IPS-20b (cell line): ENCODE measurements at regions not wholly inside any gene's neighbourhood (a gene's known extent, or its start where the extent isn't known, plus 50 kb on each side); places are given as distances from the start of the nearest gene placed in this dataset.

ENCODE experiments used
- H3K27ac ChIP-seq: one replicate; pipeline ENCODE4 v1.5.1; 2013; ENCODE audit warnings: low read length
- H3K27me3 ChIP-seq: 2 replicates; pipeline ENCODE4 v1.6.1; 2013; ENCODE audit warnings: mild to moderate bottlenecking, low read length, inconsistent platforms; ENCODE audit not compliant: insufficient read depth
- H3K36me3 ChIP-seq: 2 replicates; pipeline ENCODE4 v1.6.1; 2013; ENCODE audit warnings: low read depth, mild to moderate bottlenecking, inconsistent platforms, low read length, moderate library complexity; ENCODE audit not compliant: insufficient read depth
- H3K4me1 ChIP-seq: 2 replicates; pipeline ENCODE4 v1.6.1; 2013; ENCODE audit warnings: mild to moderate bottlenecking, control low read depth, inconsistent platforms, low read length, moderate library complexity; ENCODE audit not compliant: insufficient read depth
- H3K4me3 ChIP-seq: 2 replicates; pipeline ENCODE4 v1.5.1; 2013; ENCODE audit warnings: mild to moderate bottlenecking, low read length, inconsistent platforms
- H3K9ac ChIP-seq: 2 replicates; pipeline ENCODE4 v1.6.1; 2013; ENCODE audit warnings: low read depth, mild to moderate bottlenecking, inconsistent platforms, low read length, moderate library complexity
- H3K9me3 ChIP-seq: 2 replicates; pipeline ENCODE4 v1.6.1; 2013; ENCODE audit warnings: mild to moderate bottlenecking, low read depth, low read length, inconsistent platforms; ENCODE audit not compliant: insufficient read depth

DNA sequence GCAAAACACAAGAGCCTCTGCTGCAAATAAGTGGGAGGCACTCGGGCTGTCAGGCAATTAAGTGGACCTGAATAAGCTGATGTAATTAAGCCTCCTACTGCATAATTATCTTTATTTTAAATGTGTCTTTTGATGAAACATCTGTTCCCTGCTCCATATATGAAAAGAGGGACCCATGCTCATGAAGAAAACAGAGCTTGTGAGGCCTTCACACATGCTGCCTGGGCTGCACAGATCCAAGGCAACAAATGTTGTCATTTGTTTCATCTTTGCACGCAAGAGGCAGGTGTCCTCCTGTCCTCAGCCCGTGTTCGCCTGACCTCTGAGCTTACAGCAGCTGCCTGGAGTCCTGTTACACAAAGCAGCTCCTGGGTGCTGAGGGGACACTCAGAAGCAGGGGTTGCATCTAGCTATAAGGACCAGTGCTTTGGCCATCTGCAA, 381.1 kb downstream of the ZNF608 start:
- no peak overlapping the region for H3K9ac ChIP-seq
- H3K36me3 ChIP-seq: no peaks in the 10 kb centered on the region
- no peaks in the 10 kb centered on the region for H3K27me3 ChIP-seq
- no peaks in the 10 kb centered on the region for H3K9me3 ChIP-seq
- H3K4me3 ChIP-seq: no peak overlapping the region
- H3K4me1 ChIP-seq: no peaks in the 10 kb centered on the region
- no peak overlapping the region for H3K27ac ChIP-seq

DNA sequence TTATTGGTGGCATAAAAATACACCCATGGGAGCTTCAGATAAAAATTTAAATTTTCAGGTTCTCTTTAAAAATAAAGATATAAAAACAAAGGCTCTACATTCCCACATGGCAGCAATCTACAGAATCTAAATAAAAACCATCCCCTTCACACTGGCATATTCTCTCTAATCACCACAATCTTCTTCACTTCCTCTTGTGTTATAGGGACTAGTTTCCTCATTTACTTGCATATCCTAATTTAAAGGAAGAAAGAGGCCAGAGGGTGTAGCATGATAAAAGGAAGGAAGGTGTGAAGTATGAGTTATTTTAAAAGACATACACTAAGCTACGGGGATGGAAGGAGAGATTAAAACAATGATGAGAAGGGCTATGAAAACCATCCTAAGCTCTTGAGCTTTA, 390.5 kb downstream of the ZNF608 start:
- H3K27ac ChIP-seq: no peak overlapping the region
- no peaks in the 10 kb centered on the region for H3K9me3 ChIP-seq
- no peaks in the 10 kb centered on the region for H3K4me1 ChIP-seq
- no peaks in the 10 kb centered on the region for H3K36me3 ChIP-seq
- H3K27me3 ChIP-seq: no peaks in the 10 kb centered on the region
- H3K9ac ChIP-seq: no peak overlapping the region
- H3K4me3 ChIP-seq: no peak overlapping the region

DNA sequence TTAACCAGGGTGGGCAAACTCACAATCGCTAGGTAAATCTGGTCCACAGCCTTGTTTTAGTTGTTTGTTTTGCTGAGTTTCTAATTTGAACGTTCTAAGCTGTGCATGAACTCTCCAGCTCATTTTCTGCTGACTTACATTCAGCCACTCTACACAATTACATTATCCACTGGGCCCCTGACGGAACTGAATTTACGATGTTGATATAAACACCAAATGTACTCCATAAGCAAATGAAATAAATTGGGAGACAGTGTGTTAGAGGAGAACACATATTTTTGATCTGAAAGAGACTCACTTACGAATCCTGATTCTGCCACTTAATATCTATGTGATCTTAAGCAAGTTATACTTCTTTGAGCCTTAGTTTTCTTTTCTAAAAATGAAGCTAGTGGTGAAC, 393.4 kb downstream of the ZNF608 start:
- no peak overlapping the region for H3K4me3 ChIP-seq

DNA sequence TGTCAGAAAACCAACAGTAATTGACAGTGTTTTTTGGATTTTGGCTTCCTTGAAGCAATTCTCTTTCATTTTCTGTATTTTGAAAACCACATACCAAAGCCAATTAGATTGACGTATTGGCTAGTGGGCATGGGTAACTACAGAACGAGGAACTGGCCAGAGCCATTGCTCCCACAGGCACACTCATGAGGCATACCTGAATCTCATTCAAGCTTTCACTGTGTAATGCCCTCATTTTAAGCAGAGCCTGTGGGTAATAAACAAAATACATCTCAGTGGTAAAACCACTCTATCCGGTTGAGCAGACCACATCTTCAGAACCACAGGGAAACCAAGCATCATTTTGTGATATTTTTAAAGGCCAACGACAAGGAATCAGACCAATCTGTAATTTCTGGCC, 394.1 kb downstream of the ZNF608 start:
- no peaks in the 10 kb centered on the region for H3K4me1 ChIP-seq
- H3K4me3 ChIP-seq: no peak overlapping the region
- H3K27ac ChIP-seq: no peak overlapping the region
- no peaks in the 10 kb centered on the region for H3K9me3 ChIP-seq
- no peak overlapping the region for H3K9ac ChIP-seq
- H3K27me3 ChIP-seq: no peaks in the 10 kb centered on the region
- no peaks in the 10 kb centered on the region for H3K36me3 ChIP-seq

More for the DNA sequence above, 393.4 kb downstream of the ZNF608 start:
- Histone ChIP-seq H3K9me3 (no peaks in the 10 kb centered on the region), H3K36me3 (no peaks in the 10 kb centered on the region), H3K27me3 (no peaks in the 10 kb centered on the region), H3K27ac (no peak overlapping the region), H3K9ac (no peak overlapping the region), H3K4me1 (no peaks in the 10 kb centered on the region)

DNA sequence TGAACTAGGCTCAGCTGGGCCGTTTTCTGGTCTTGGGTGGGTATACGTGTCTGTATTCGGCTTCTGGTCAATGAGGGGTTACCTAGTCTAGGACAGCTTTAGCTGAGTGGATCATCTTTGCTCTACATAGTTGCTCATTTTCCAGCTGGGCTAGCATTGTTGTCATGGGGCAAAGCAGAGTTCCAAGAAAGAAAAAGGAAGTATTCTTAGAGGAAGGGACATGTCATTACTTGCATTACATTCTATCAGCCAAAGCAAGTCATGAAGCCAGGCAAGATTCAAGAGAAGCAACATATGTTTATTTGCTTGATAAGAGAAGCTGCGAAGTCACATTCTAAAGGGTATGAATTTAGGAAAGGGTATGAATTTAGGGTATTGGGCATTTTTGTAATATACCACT, 396.5 kb downstream of the ZNF608 start:
- no peaks in the 10 kb centered on the region for H3K9me3 ChIP-seq

DNA sequence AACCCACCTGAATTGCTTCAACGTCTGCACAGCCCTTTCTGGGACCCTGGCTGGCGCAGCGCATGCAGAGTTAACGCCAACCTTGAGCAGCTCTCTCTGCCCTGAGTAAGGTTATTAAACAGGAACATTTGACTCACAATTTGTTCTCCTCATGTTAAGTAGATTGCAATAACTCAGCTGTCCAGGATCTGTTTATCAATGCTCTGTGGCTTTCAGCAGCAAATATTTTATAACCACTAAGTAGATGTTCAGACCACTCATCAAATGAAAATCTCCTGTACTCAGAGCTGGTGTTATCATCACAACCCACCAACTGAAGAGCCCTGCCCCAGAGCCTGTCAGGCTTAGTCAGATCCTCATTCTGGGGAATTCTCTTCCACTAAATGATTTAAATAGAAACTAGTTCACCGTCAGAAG, 403.0 kb downstream of the ZNF608 start:
- Histone ChIP-seq H3K9ac (no peak overlapping the region), H3K4me1 (peaks cover 3% of the 10 kb centered on the region; the same call in 1 of the 2 replicates), H3K9me3 (no peaks in the 10 kb centered on the region), H3K36me3 (no peaks in the 10 kb centered on the region), H3K4me3 (no peak overlapping the region), H3K27me3 (no peaks in the 10 kb centered on the region), H3K27ac (no peak overlapping the region)

More for the DNA sequence above, 396.5 kb downstream of the ZNF608 start:
- H3K27ac ChIP-seq: no peak overlapping the region
- H3K9ac ChIP-seq: no peak overlapping the region
- no peak overlapping the region for H3K4me3 ChIP-seq
- H3K4me1 ChIP-seq: peaks cover 3% of the 10 kb centered on the region; the same call in 1 of the 2 replicates
- H3K27me3 ChIP-seq: no peaks in the 10 kb centered on the region
- H3K36me3 ChIP-seq: no peaks in the 10 kb centered on the region

DNA sequence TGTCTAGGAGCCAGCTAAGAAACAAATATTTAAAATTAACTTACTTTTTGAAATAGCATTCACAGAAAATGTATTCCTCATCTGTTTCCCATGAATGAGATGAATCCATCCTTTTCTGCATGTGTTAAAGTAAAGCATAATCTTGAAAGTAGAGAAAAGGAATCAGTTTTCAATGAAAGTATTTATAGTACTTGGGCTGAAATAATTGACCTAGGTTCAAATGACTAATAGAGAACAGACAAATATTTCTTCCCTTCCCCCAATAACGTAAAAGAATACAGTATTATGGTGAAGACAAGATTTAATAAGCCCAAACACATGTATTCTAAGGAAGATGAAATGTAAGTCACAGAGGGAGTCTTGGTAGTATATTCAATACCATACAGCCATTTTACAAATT, 403.5 kb downstream of the ZNF608 start:
- Histone ChIP-seq H3K36me3 (no peaks in the 10 kb centered on the region), H3K27ac (no peak overlapping the region), H3K9ac (no peak overlapping the region), H3K9me3 (no peaks in the 10 kb centered on the region), H3K4me3 (no peak overlapping the region), H3K27me3 (no peaks in the 10 kb centered on the region), H3K4me1 (peaks cover 3% of the 10 kb centered on the region; the same call in 1 of the 2 replicates)

DNA sequence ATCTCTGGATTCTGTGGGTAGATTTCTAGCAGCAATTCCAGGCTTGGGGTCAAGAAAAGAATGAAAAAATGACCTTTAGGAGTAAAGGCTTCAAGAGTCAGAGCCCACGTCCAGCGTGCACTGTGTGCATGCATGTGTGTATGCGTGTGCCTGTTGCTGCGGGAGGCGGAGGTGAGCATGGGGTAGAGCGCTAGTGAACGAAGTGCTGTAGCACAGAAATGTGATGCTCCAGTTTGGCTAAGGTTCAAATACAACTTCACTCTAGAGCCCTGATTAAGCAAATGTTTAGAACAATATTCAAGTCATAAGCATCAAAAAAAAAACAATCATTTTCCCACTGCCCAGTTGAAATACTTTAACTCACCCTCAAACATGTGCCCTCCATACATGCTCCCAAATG, 403.9 kb downstream of the ZNF608 start:
- no peaks in the 10 kb centered on the region for H3K9me3 ChIP-seq
- H3K27me3 ChIP-seq: no peaks in the 10 kb centered on the region
- no peaks in the 10 kb centered on the region for H3K36me3 ChIP-seq
- peaks cover 3% of the 10 kb centered on the region; the same call in 1 of the 2 replicates for H3K4me1 ChIP-seq
- H3K4me3 ChIP-seq: no peak overlapping the region
- H3K27ac ChIP-seq: no peak overlapping the region
- no peak overlapping the region for H3K9ac ChIP-seq

DNA sequence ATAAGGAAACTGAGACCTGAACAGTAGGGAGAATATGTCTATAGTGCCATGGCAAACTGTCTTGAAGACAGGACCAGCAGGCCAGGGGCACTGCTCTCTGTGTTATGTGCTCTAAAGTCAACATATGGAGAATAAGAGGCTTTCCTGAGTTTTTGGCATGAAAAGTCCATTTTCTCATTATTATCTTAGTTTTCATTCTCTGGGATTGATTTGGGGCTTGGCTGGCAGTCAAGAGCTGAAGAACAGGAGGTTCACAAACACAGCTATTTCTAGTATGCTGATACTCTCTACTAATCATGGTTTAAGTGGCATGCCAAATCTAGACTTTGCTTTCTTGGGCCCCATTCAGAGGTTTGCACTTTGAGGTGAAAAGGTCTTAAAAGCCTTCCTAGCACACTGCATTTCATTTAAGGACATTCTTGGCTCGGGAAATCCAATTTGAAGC, 404.4 kb downstream of the ZNF608 start:
- no peaks in the 10 kb centered on the region for H3K27me3 ChIP-seq
- H3K4me1 ChIP-seq: peaks cover 3% of the 10 kb centered on the region; the same call in 1 of the 2 replicates
- no peak overlapping the region for H3K9ac ChIP-seq
- no peaks in the 10 kb centered on the region for H3K9me3 ChIP-seq
- no peaks in the 10 kb centered on the region for H3K36me3 ChIP-seq
- no peak overlapping the region for H3K27ac ChIP-seq
- H3K4me3 ChIP-seq: no peak overlapping the region

DNA sequence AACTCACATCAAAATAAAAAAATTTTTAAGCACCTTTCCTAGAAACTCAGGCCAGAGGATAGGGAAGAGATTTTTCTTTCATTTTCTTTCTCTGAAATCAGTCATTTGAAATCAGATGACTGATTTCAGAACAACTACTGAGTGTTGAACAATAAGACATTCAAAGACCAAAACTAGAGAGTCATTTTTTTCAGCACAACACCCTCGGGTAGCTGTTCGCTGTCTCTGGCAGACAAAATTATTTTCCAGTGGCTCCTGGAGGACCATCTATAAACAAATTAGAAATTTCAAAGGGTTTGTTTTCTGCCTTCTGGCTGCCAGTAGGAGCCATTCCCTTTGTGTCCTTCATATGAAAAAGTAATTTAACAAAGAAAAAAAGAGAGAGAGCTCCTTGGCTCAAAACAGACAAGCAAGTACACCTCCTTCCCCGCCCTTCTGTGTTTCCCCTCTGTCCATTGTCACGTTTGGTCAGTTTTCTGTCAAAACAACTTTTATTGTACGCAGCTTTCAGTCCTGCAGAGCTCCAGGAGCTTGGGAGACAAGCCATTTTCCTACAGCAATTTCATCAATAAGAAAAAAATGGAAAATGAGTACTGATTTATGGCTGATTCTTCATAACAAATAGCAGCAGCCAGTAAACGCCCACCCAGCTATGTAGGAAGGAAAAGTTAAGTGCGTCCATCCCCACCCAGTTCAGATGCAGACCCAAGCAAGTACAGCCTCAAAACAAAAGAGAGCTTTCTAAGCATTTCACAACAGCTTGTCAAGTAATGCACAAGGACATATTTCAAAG, 405.2 kb downstream of the ZNF608 start:
- no peaks in the 10 kb centered on the region for H3K36me3 ChIP-seq
- H3K27me3 ChIP-seq: no peaks in the 10 kb centered on the region
- no peaks in the 10 kb centered on the region for H3K9me3 ChIP-seq
- H3K27ac ChIP-seq: no peak overlapping the region
- no peak overlapping the region for H3K4me3 ChIP-seq
- no peak overlapping the region for H3K9ac ChIP-seq
- H3K4me1 ChIP-seq: peaks cover 3% of the 10 kb centered on the region; the same call in 1 of the 2 replicates

DNA sequence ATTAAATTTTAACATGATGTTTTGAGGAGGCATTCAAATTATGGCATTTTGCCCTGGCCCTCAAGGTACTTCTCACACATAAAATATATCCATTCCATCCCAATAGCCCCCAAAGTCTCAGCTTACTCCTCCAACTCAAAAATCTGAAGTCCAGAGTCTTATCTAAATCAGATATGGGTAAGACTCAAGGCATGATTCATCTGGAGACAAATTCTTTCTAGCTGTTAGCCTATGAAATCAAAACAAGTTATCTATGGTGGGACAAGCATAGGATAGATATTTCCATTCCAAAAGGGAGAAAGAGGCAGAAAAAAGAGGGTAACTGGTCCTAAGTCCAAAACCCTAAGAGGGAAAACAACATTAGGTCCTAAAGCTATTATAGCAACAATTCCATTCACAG, 408.4 kb downstream of the ZNF608 start:
- Histone ChIP-seq H3K9me3 (no peaks in the 10 kb centered on the region), H3K4me3 (no peak overlapping the region), H3K27ac (no peak overlapping the region), H3K9ac (no peak overlapping the region), H3K4me1 (no peaks in the 10 kb centered on the region), H3K36me3 (no peaks in the 10 kb centered on the region), H3K27me3 (no peaks in the 10 kb centered on the region)

DNA sequence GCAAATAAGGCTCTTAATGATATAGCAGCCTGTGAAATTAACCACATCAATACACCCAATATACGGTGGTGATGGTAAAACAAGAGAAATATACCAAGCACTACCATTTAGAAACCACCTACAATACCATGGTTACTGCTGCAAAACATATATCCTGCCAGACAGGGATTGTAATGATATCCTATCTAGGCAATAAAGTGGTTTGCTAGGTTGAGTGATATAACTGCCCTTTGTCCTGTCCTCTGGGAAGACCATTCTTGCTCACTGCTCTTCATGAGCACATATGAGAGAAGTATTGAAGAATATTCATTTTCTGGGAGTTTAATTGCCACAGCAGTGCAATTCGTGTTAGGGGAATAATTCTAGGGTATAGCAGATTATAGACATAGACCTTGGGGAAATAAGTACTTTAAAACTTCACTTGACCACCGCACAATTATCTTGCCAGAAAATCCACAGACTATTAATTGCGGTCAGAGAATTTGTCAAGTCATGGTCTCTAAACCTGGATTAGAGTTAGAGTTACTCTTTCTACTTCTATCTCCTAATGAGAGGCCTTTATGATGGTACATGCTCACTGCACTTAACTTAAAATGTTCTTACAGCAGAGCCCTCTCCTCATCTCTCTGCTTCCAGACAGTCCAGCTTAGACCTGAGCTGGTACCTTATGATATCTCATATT, 413.0 kb downstream of the ZNF608 start:
- Histone ChIP-seq H3K36me3 (no peaks in the 10 kb centered on the region), H3K4me1 (no peaks in the 10 kb centered on the region), H3K9me3 (peaks cover 13% of the 10 kb centered on the region; the same call in 1 of the 2 replicates), H3K4me3 (no peak overlapping the region), H3K9ac (no peak overlapping the region), H3K27ac (no peak overlapping the region), H3K27me3 (no peaks in the 10 kb centered on the region)
